ENCODE measurements at regions not wholly inside any gene's neighbourhood (a gene's known extent, or its start where the extent isn't known, plus 50 kb on each side); places are given as distances from the start of the nearest gene placed in this dataset.

- Histone ChIP-seq H3K27me3 (replicated peaks in 2 of 5; ENCODE audit: control insufficient read depth in 4 of 5, insufficient read depth in 5 of 5, low read length in 4 of 5) (no peaks in the 10 kb centered on the region), H3K9me3 (ENCODE audit: control extremely low read depth in 1 of 5, control insufficient read depth in 4 of 5, insufficient read depth in 2 of 5, low read depth in 1 of 5, low read length in 4 of 5) (no peaks in the 10 kb centered on the region), H3K4me3 (ENCODE audit: control insufficient read depth in 1 of 7, extremely low read depth in 1 of 7, insufficient read depth in 4 of 7, low read depth in 2 of 7, low read length in 6 of 7) (no peak overlapping the region), H3K4me1 (ENCODE audit: control extremely low read depth in 1 of 4, control insufficient read depth in 4 of 4, insufficient read depth in 4 of 4, low read length in 3 of 4) (no peaks in the 10 kb centered on the region), H3K36me3 (ENCODE audit: control insufficient read depth in 4 of 4, insufficient read depth in 4 of 4, low read length in 3 of 4) (no peaks in the 10 kb centered on the region), H3K27ac (ENCODE audit: insufficient read depth in 1 of 2, low read depth in 1 of 2, low read length in 2 of 2, poor library complexity in 1 of 2, severe bottlenecking in 2 of 2) (no peak overlapping the region)
- ChIA-PET POLR2A (interaction anchor here (0.6 kb wide), 1 partner anchor 14 kb away, joined by 3 read pairs; no protein-coding TSS in a partner anchor), CTCF (no interaction called here)
- DNase-seq = no peak
- 93% methylated on average over 2 of the region's 2 CpGs for WGBS (ENCODE audit: insufficient coverage)
These were observed 134.6 kb downstream of the AASDHPPT start for GRCh38 chr11:106212081-106212480.

GRCh38 chr11:106216281-106216680 is 138.8 kb downstream of the AASDHPPT start:
- no peak overlapping the region for H3K27ac ChIP-seq (ENCODE audit: insufficient read depth in 1 of 2, low read depth in 1 of 2, low read length in 2 of 2, poor library complexity in 1 of 2, severe bottlenecking in 2 of 2)
- DNase-seq = no peak
- CTCF ChIA-PET = no interaction called here
- POLR2A ChIA-PET = no interaction called here
- H3K4me3 ChIP-seq (ENCODE audit: control insufficient read depth in 1 of 7, extremely low read depth in 1 of 7, insufficient read depth in 4 of 7, low read depth in 2 of 7, low read length in 6 of 7) = no peak overlapping the region
- H3K9me3 ChIP-seq (ENCODE audit: control extremely low read depth in 1 of 5, control insufficient read depth in 4 of 5, insufficient read depth in 2 of 5, low read depth in 1 of 5, low read length in 4 of 5) = no peaks in the 10 kb centered on the region
- H3K27me3 ChIP-seq (replicated peaks in 2 of 5; ENCODE audit: control insufficient read depth in 4 of 5, insufficient read depth in 5 of 5, low read length in 4 of 5) = no peaks in the 10 kb centered on the region
- no peaks in the 10 kb centered on the region for H3K4me1 ChIP-seq (ENCODE audit: control extremely low read depth in 1 of 4, control insufficient read depth in 4 of 4, insufficient read depth in 4 of 4, low read length in 3 of 4)
- WGBS (ENCODE audit: insufficient coverage) = 100% methylated on average over 1 of the region's 1 CpG
- no peaks in the 10 kb centered on the region for H3K36me3 ChIP-seq (ENCODE audit: control insufficient read depth in 4 of 4, insufficient read depth in 4 of 4, low read length in 3 of 4)

- ChIA-PET CTCF (no interaction called here), POLR2A (no interaction called here)
- WGBS (ENCODE audit: insufficient coverage) = 92% methylated on average over 2 of the region's 2 CpGs
- Histone ChIP-seq H3K9me3 (ENCODE audit: control extremely low read depth in 1 of 5, control insufficient read depth in 4 of 5, insufficient read depth in 2 of 5, low read depth in 1 of 5, low read length in 4 of 5) (peaks cover 0 to 2% (median under 1%) of the 10 kb centered on the region in 5 experiments), H3K36me3 (ENCODE audit: control insufficient read depth in 4 of 4, insufficient read depth in 4 of 4, low read length in 3 of 4) (no peaks in the 10 kb centered on the region), H3K27ac (ENCODE audit: insufficient read depth in 1 of 2, low read depth in 1 of 2, low read length in 2 of 2, poor library complexity in 1 of 2, severe bottlenecking in 2 of 2) (no peak overlapping the region), H3K27me3 (replicated peaks in 2 of 5; ENCODE audit: control insufficient read depth in 4 of 5, insufficient read depth in 5 of 5, low read length in 4 of 5) (no peaks in the 10 kb centered on the region), H3K4me1 (ENCODE audit: control extremely low read depth in 1 of 4, control insufficient read depth in 4 of 4, insufficient read depth in 4 of 4, low read length in 3 of 4) (no peaks in the 10 kb centered on the region), H3K4me3 (ENCODE audit: control insufficient read depth in 1 of 7, extremely low read depth in 1 of 7, insufficient read depth in 4 of 7, low read depth in 2 of 7, low read length in 6 of 7) (no peak overlapping the region)
- DNase-seq = no peak
These were observed 140.0 kb downstream of the AASDHPPT start for GRCh38 chr11:106217456-106217855.

GRCh38 chr11:106218106-106218505 is 140.6 kb downstream of the AASDHPPT start:
- ChIA-PET CTCF (no interaction called here), POLR2A (no interaction called here)
- H3K9me3 ChIP-seq (ENCODE audit: control extremely low read depth in 1 of 5, control insufficient read depth in 4 of 5, insufficient read depth in 2 of 5, low read depth in 1 of 5, low read length in 4 of 5) = peaks cover 0 to 8% (median 4%) of the 10 kb centered on the region in 5 experiments
- no peak overlapping the region for H3K27ac ChIP-seq (ENCODE audit: insufficient read depth in 1 of 2, low read depth in 1 of 2, low read length in 2 of 2, poor library complexity in 1 of 2, severe bottlenecking in 2 of 2)
- H3K27me3 ChIP-seq (replicated peaks in 2 of 5; ENCODE audit: control insufficient read depth in 4 of 5, insufficient read depth in 5 of 5, low read length in 4 of 5) = no peaks in the 10 kb centered on the region
- no peaks in the 10 kb centered on the region for H3K4me1 ChIP-seq (ENCODE audit: control extremely low read depth in 1 of 4, control insufficient read depth in 4 of 4, insufficient read depth in 4 of 4, low read length in 3 of 4)
- H3K4me3 ChIP-seq (ENCODE audit: control insufficient read depth in 1 of 7, extremely low read depth in 1 of 7, insufficient read depth in 4 of 7, low read depth in 2 of 7, low read length in 6 of 7) = no peak overlapping the region
- no peak for DNase-seq
- WGBS (ENCODE audit: insufficient coverage) = 83% methylated on average over 3 of the region's 3 CpGs
- no peaks in the 10 kb centered on the region for H3K36me3 ChIP-seq (ENCODE audit: control insufficient read depth in 4 of 4, insufficient read depth in 4 of 4, low read length in 3 of 4)

- H3K27ac ChIP-seq (ENCODE audit: insufficient read depth in 1 of 2, low read depth in 1 of 2, low read length in 2 of 2, poor library complexity in 1 of 2, severe bottlenecking in 2 of 2) = no peak overlapping the region
- H3K4me1 ChIP-seq (ENCODE audit: control extremely low read depth in 1 of 4, control insufficient read depth in 4 of 4, insufficient read depth in 4 of 4, low read length in 3 of 4) = no peaks in the 10 kb centered on the region
- POLR2A ChIA-PET = no interaction called here
- H3K9me3 ChIP-seq (ENCODE audit: control extremely low read depth in 1 of 5, control insufficient read depth in 4 of 5, insufficient read depth in 2 of 5, low read depth in 1 of 5, low read length in 4 of 5) = peaks cover 0 to 17% (median 5%) of the 10 kb centered on the region in 5 experiments
- WGBS (ENCODE audit: insufficient coverage) = 97% methylated on average over 3 of the region's 4 CpGs
- H3K4me3 ChIP-seq (ENCODE audit: control insufficient read depth in 1 of 7, extremely low read depth in 1 of 7, insufficient read depth in 4 of 7, low read depth in 2 of 7, low read length in 6 of 7) = no peak overlapping the region
- no peaks in the 10 kb centered on the region for H3K27me3 ChIP-seq (replicated peaks in 2 of 5; ENCODE audit: control insufficient read depth in 4 of 5, insufficient read depth in 5 of 5, low read length in 4 of 5)
- CTCF ChIA-PET = no interaction called here
- H3K36me3 ChIP-seq (ENCODE audit: control insufficient read depth in 4 of 4, insufficient read depth in 4 of 4, low read length in 3 of 4) = no peaks in the 10 kb centered on the region
- no peak for DNase-seq
These were observed 145.2 kb downstream of the AASDHPPT start for GRCh38 chr11:106222626-106223025.

- Histone ChIP-seq H3K27me3 (replicated peaks in 2 of 5; ENCODE audit: control insufficient read depth in 4 of 5, insufficient read depth in 5 of 5, low read length in 4 of 5) (no peaks in the 10 kb centered on the region), H3K9me3 (ENCODE audit: control extremely low read depth in 1 of 5, control insufficient read depth in 4 of 5, insufficient read depth in 2 of 5, low read depth in 1 of 5, low read length in 4 of 5) (peaks cover 0 to 20% (median 8%) of the 10 kb centered on the region in 5 experiments), H3K36me3 (ENCODE audit: control insufficient read depth in 4 of 4, insufficient read depth in 4 of 4, low read length in 3 of 4) (no peaks in the 10 kb centered on the region), H3K27ac (ENCODE audit: insufficient read depth in 1 of 2, low read depth in 1 of 2, low read length in 2 of 2, poor library complexity in 1 of 2, severe bottlenecking in 2 of 2) (no peak overlapping the region), H3K4me1 (ENCODE audit: control extremely low read depth in 1 of 4, control insufficient read depth in 4 of 4, insufficient read depth in 4 of 4, low read length in 3 of 4) (no peaks in the 10 kb centered on the region), H3K4me3 (ENCODE audit: control insufficient read depth in 1 of 7, extremely low read depth in 1 of 7, insufficient read depth in 4 of 7, low read depth in 2 of 7, low read length in 6 of 7) (no peak overlapping the region)
- WGBS (ENCODE audit: insufficient coverage) = 0% methylated on average over 1 of the region's 1 CpG
- POLR2A ChIA-PET = interaction anchor here (0.6 kb wide), 1 partner anchor 1095 kb away, joined by 4 read pairs; no protein-coding TSS in a partner anchor
- DNase-seq = no peak
- CTCF ChIA-PET = no interaction called here
These were observed 146.7 kb downstream of the AASDHPPT start for GRCh38 chr11:106224172-106224571.

- H3K4me1 ChIP-seq (ENCODE audit: control extremely low read depth in 1 of 4, control insufficient read depth in 4 of 4, insufficient read depth in 4 of 4, low read length in 3 of 4) = no peaks in the 10 kb centered on the region
- no CpG with 5 or more reads among the region's 1 CpG for WGBS (ENCODE audit: insufficient coverage)
- DNase-seq = no peak
- no peak overlapping the region for H3K4me3 ChIP-seq (ENCODE audit: control insufficient read depth in 1 of 7, extremely low read depth in 1 of 7, insufficient read depth in 4 of 7, low read depth in 2 of 7, low read length in 6 of 7)
- CTCF ChIA-PET = no interaction called here
- H3K27me3 ChIP-seq (replicated peaks in 2 of 5; ENCODE audit: control insufficient read depth in 4 of 5, insufficient read depth in 5 of 5, low read length in 4 of 5) = no peaks in the 10 kb centered on the region
- H3K27ac ChIP-seq (ENCODE audit: insufficient read depth in 1 of 2, low read depth in 1 of 2, low read length in 2 of 2, poor library complexity in 1 of 2, severe bottlenecking in 2 of 2) = no peak overlapping the region
- peaks cover 0 to 6% (median 3%) of the 10 kb centered on the region in 5 experiments for H3K9me3 ChIP-seq (ENCODE audit: control extremely low read depth in 1 of 5, control insufficient read depth in 4 of 5, insufficient read depth in 2 of 5, low read depth in 1 of 5, low read length in 4 of 5)
- POLR2A ChIA-PET = no interaction called here
- H3K36me3 ChIP-seq (ENCODE audit: control insufficient read depth in 4 of 4, insufficient read depth in 4 of 4, low read length in 3 of 4) = no peaks in the 10 kb centered on the region
These were observed 151.5 kb downstream of the AASDHPPT start for GRCh38 chr11:106228996-106229395.

All from common myeloid progenitor, CD34-positive (primary cell).